ENCODE measurements at regions not wholly inside any gene's neighbourhood (a gene's known extent, or its start where the extent isn't known, plus 50 kb on each side); places are given as distances from the start of the nearest gene placed in this dataset.
"Not testable (repeated sequence)": the region's sequence is repeated elsewhere in the genome, so short reads cannot be mapped to it uniquely, and the experiment has no call there.

GRCh38 chr3:152146461-152146860 lies 122.3 kb upstream of the MBNL1 start:
- TF ChIP-seq EZH2phosphoT487 (IDR thresholded peaks at IDR 0.05; ENCODE audit: insufficient read depth, low read depth) (no peak), EZH2 (IDR thresholded peaks at IDR 0.05; ENCODE audit: insufficient read depth, poor library complexity, severe bottlenecking) (no peak)
- Histone ChIP-seq H2AFZ (no peak overlapping the region), H3K4me1 (ENCODE audit: insufficient read depth) (no peaks in the 10 kb centered on the region), H3F3A (ENCODE audit: insufficient read depth) (no peaks in the 10 kb centered on the region), H3K9ac (no peak overlapping the region), H3K9me2 (ENCODE audit: insufficient read depth) (no peaks in the 10 kb centered on the region), H3K9me3 (ENCODE audit: low read depth) (no peaks in the 10 kb centered on the region), H3K4me2 (ENCODE audit: unreplicated experiment) (no peak overlapping the region), H3K36me3 (ENCODE audit: low read depth) (no peaks in the 10 kb centered on the region), H3K27me3 (replicated peaks; ENCODE audit: insufficient read depth) (no peaks in the 10 kb centered on the region), H3K27ac (no peak overlapping the region), H4K20me1 (ENCODE audit: insufficient read depth) (no peaks in the 10 kb centered on the region), H3K4me3 (no peak overlapping the region), H3K79me2 (ENCODE audit: insufficient read depth) (no peaks in the 10 kb centered on the region)
- DNase-seq: no peak
- in situ Hi-C loops (cut with MboI): no loop called here
- 78 to 89% methylated on average over 2 of the region's 2 CpGs for WGBS, 2 experiments (ENCODE audit: low coverage in 1 of 2, low lambda C conversion rate in 2 of 2, missing lambda C conversion rate in 2 of 2)

GRCh38 chr3:152147748-152148147 lies 121.0 kb upstream of the MBNL1 start:
- H3K4me2 ChIP-seq (ENCODE audit: unreplicated experiment): no peak overlapping the region
- no peaks in the 10 kb centered on the region for H3K79me2 ChIP-seq (ENCODE audit: insufficient read depth)
- H3K9me2 ChIP-seq (ENCODE audit: insufficient read depth): no peaks in the 10 kb centered on the region
- H3K27ac ChIP-seq: no peak overlapping the region
- H3F3A ChIP-seq (ENCODE audit: insufficient read depth): no peaks in the 10 kb centered on the region
- H3K4me3 ChIP-seq: no peak overlapping the region
- TF ChIP-seq EZH2phosphoT487 (IDR thresholded peaks at IDR 0.05; ENCODE audit: insufficient read depth, low read depth): no peak
- TF ChIP-seq EZH2 (IDR thresholded peaks at IDR 0.05; ENCODE audit: insufficient read depth, poor library complexity, severe bottlenecking): no peak
- no peaks in the 10 kb centered on the region for H3K9me3 ChIP-seq (ENCODE audit: low read depth)
- no peaks in the 10 kb centered on the region for H3K27me3 ChIP-seq (replicated peaks; ENCODE audit: insufficient read depth)
- H3K36me3 ChIP-seq (ENCODE audit: low read depth): no peaks in the 10 kb centered on the region
- no peak overlapping the region for H3K9ac ChIP-seq
- H2AFZ ChIP-seq: no peak overlapping the region
- no peaks in the 10 kb centered on the region for H3K4me1 ChIP-seq (ENCODE audit: insufficient read depth)
- H4K20me1 ChIP-seq (ENCODE audit: insufficient read depth): no peaks in the 10 kb centered on the region
- in situ Hi-C loops (cut with MboI): no loop called here
- DNase-seq: no peak

- 17 to 18% methylated on average over 1 of the region's 1 CpG for WGBS, 2 experiments (ENCODE audit: low coverage in 1 of 2, low lambda C conversion rate in 2 of 2, missing lambda C conversion rate in 2 of 2)
- no peak for TF ChIP-seq EZH2phosphoT487 (IDR thresholded peaks at IDR 0.05; ENCODE audit: insufficient read depth, low read depth)
Measured at GRCh38 chr3:152148579-152148978, 120.2 kb upstream of the MBNL1 start.

GRCh38 chr3:152149832-152150231 lies 118.9 kb upstream of the MBNL1 start:
- no peaks in the 10 kb centered on the region for H3K9me2 ChIP-seq (ENCODE audit: insufficient read depth)
- H3K9ac ChIP-seq: no peak overlapping the region
- H2AFZ ChIP-seq: no peak overlapping the region
- H3K36me3 ChIP-seq (ENCODE audit: low read depth): no peaks in the 10 kb centered on the region
- DNase-seq: no peak
- H3K27me3 ChIP-seq (replicated peaks; ENCODE audit: insufficient read depth): no peaks in the 10 kb centered on the region
- H3K4me1 ChIP-seq (ENCODE audit: insufficient read depth): peaks cover 1% of the 10 kb centered on the region; the same call in 1 of the 2 replicates
- no peaks in the 10 kb centered on the region for H3F3A ChIP-seq (ENCODE audit: insufficient read depth)
- no peaks in the 10 kb centered on the region for H3K79me2 ChIP-seq (ENCODE audit: insufficient read depth)
- no peaks in the 10 kb centered on the region for H3K9me3 ChIP-seq (ENCODE audit: low read depth)
- 96 to 100% methylated on average over 1 of the region's 1 CpG for WGBS, 2 experiments (ENCODE audit: low coverage in 1 of 2, low lambda C conversion rate in 2 of 2, missing lambda C conversion rate in 2 of 2)
- H4K20me1 ChIP-seq (ENCODE audit: insufficient read depth): no peaks in the 10 kb centered on the region
- no peak overlapping the region for H3K4me3 ChIP-seq
- no peak for TF ChIP-seq EZH2 (IDR thresholded peaks at IDR 0.05; ENCODE audit: insufficient read depth, poor library complexity, severe bottlenecking)
- TF ChIP-seq EZH2phosphoT487 (IDR thresholded peaks at IDR 0.05; ENCODE audit: insufficient read depth, low read depth): no peak
- H3K27ac ChIP-seq: no peak overlapping the region
- in situ Hi-C loops (cut with MboI): no loop called here
- H3K4me2 ChIP-seq (ENCODE audit: unreplicated experiment): no peak overlapping the region

More at GRCh38 chr3:152148579-152148978, 120.2 kb upstream of the MBNL1 start:
- no peaks in the 10 kb centered on the region for H3K4me1 ChIP-seq (ENCODE audit: insufficient read depth)
- no peaks in the 10 kb centered on the region for H3K27me3 ChIP-seq (replicated peaks; ENCODE audit: insufficient read depth)
- H3K9ac ChIP-seq: no peak overlapping the region
- H3K4me2 ChIP-seq (ENCODE audit: unreplicated experiment): no peak overlapping the region
- no peaks in the 10 kb centered on the region for H3K79me2 ChIP-seq (ENCODE audit: insufficient read depth)
- H3K36me3 ChIP-seq (ENCODE audit: low read depth): no peaks in the 10 kb centered on the region
- no peaks in the 10 kb centered on the region for H3F3A ChIP-seq (ENCODE audit: insufficient read depth)
- no peak for DNase-seq
- H3K9me3 ChIP-seq (ENCODE audit: low read depth): no peaks in the 10 kb centered on the region
- H4K20me1 ChIP-seq (ENCODE audit: insufficient read depth): no peaks in the 10 kb centered on the region
- H2AFZ ChIP-seq: no peak overlapping the region
- H3K27ac ChIP-seq: no peak overlapping the region
- in situ Hi-C loops (cut with MboI): no loop called here
- H3K4me3 ChIP-seq: no peak overlapping the region
- no peaks in the 10 kb centered on the region for H3K9me2 ChIP-seq (ENCODE audit: insufficient read depth)

- H2AFZ ChIP-seq: 0 out of 2 replicates have a peak overlapping the region, but pooled peaks have one; percentile 31
- peak; percentile 52 for DNase-seq
- 55 to 58% methylated on average over 8 of the region's 8 CpGs for WGBS, 2 experiments (ENCODE audit: low coverage in 1 of 2, low lambda C conversion rate in 2 of 2, missing lambda C conversion rate in 2 of 2)
- no peak overlapping the region for H3K4me2 ChIP-seq (ENCODE audit: unreplicated experiment)
- H3K9me3 ChIP-seq (ENCODE audit: low read depth): no peaks in the 10 kb centered on the region
- H3F3A ChIP-seq (ENCODE audit: insufficient read depth): no peaks in the 10 kb centered on the region
- no peak overlapping the region for H3K27ac ChIP-seq
- no peak overlapping the region for H3K9ac ChIP-seq
- no peaks in the 10 kb centered on the region for H3K9me2 ChIP-seq (ENCODE audit: insufficient read depth)
- H3K79me2 ChIP-seq (ENCODE audit: insufficient read depth): no peaks in the 10 kb centered on the region
- TF ChIP-seq EZH2phosphoT487 (IDR thresholded peaks at IDR 0.05; ENCODE audit: insufficient read depth, low read depth): no peak
- no peak for TF ChIP-seq EZH2 (IDR thresholded peaks at IDR 0.05; ENCODE audit: insufficient read depth, poor library complexity, severe bottlenecking)
- H3K36me3 ChIP-seq (ENCODE audit: low read depth): no peaks in the 10 kb centered on the region
- in situ Hi-C loops (cut with MboI): no loop called here
- H3K27me3 ChIP-seq (replicated peaks; ENCODE audit: insufficient read depth): no peaks in the 10 kb centered on the region
- peaks cover 13% of the 10 kb centered on the region for H3K4me1 ChIP-seq (ENCODE audit: insufficient read depth)
- no peaks in the 10 kb centered on the region for H4K20me1 ChIP-seq (ENCODE audit: insufficient read depth)
- no peak overlapping the region for H3K4me3 ChIP-seq
Measured at GRCh38 chr3:152151216-152151876, 117.4 kb upstream of the MBNL1 start.

- H2AFZ ChIP-seq; H3K9me2 ChIP-seq (ENCODE audit: insufficient read depth); H3K4me2 ChIP-seq (ENCODE audit: unreplicated experiment); in situ Hi-C loops (cut with MboI); H4K20me1 ChIP-seq (ENCODE audit: insufficient read depth); H3F3A ChIP-seq (ENCODE audit: insufficient read depth); H3K4me3 ChIP-seq; H3K27me3 ChIP-seq (replicated peaks; ENCODE audit: insufficient read depth); H3K9ac ChIP-seq; H3K36me3 ChIP-seq (ENCODE audit: low read depth); H3K9me3 ChIP-seq (ENCODE audit: low read depth); DNase-seq; H3K79me2 ChIP-seq (ENCODE audit: insufficient read depth); H3K27ac ChIP-seq: not testable (repeated sequence)
- H3K4me1 ChIP-seq (ENCODE audit: insufficient read depth): peaks cover 13% of the 10 kb centered on the region
- 94 to 96% methylated on average over 35 to 38 of the region's 42 CpGs for WGBS, 2 experiments (ENCODE audit: low coverage in 1 of 2, low lambda C conversion rate in 2 of 2, missing lambda C conversion rate in 2 of 2)
Measured at GRCh38 chr3:152151877-152152765, 116.6 kb upstream of the MBNL1 start.

Measured in GM23248 (cell line).